Posterior vena cava (tissue), 2 donors: ENCODE measurements at regions not wholly inside any gene's neighbourhood (a gene's known extent, or its start where the extent isn't known, plus 50 kb on each side); places are given as distances from the start of the nearest gene placed in this dataset.

Experiments
- DNase-seq: peaks from one replicate; pipeline ENCODE4 v3.0.0-alpha.2; 2020; ENCODE audit warnings: low spot score
- intact Hi-C, 2 donors: fragments of 100-400 bp; cut with DNase I; formaldehyde crosslinking; loops; one replicate each; pipeline versions ENCODE4 v1.14.1 to v1.14.2; 2022 to 2023
- donor health status: DM: yes; HTN: yes; CAD: no.
- donor health status: DM: yes; HTN: yes; CAD: no.

DNA sequence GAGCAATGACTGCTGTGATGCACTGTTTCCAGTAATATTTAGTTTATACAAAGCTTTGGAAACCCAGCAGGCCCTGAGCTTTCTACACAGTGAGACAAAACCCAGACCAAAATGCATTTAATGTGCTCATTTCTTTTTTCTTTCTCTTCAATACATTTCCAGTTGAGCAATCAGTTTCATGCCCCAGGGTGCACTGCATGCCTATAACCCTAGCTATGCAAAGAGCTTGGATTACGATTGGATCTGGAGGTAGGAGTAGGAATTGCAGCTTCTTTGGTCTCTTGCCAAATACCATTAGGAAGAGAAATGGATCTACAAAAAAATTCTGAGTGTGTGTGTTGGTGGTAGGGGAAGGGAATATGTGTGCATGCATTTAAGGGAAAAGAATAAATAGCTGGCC is 1001.4 kb downstream of the SQOR start:
- intact Hi-C loops, result no loop called here
- DNase-seq, result no peak

GRCh38 chr15:46644501-46645481 is 1010.0 kb downstream of the SQOR start:
- DNase-seq, result no peak
- intact Hi-C loops, result loop anchor here in 1 of 2 donors (10.0 kb wide), 1 partner anchor 60 kb away; no protein-coding TSS in a partner anchor

- no peak for DNase-seq
- intact Hi-C loops, result loop anchor here in 1 of 2 donors (10.0 kb wide), 1 partner anchor 62 kb away; no protein-coding TSS in a partner anchor
Observed at GRCh38 chr15:46646490-46646889, 1011.7 kb downstream of the SQOR start.

- no peak for DNase-seq
Observed at GRCh38 chr15:46647046-46647445, 1012.2 kb downstream of the SQOR start.

GRCh38 chr15:46652266-46652665 is 1017.4 kb downstream of the SQOR start:
- intact Hi-C loops, result no loop called here
- DNase-seq, result no peak

More at GRCh38 chr15:46647046-46647445, 1012.2 kb downstream of the SQOR start:
- intact Hi-C loops, result loop anchor here in 1 of 2 donors (10.0 kb wide), 1 partner anchor 62 kb away; no protein-coding TSS in a partner anchor

GRCh38 chr15:46654993-46655392 is 1020.2 kb downstream of the SQOR start:
- no peak for DNase-seq
- intact Hi-C loops, result no loop called here

GRCh38 chr15:46660096-46660842 is 1025.4 kb downstream of the SQOR start:
- intact Hi-C loops, result no loop called here
- no peak for DNase-seq

- intact Hi-C loops, result no loop called here
- no peak for DNase-seq
Observed at GRCh38 chr15:46670258-46670657, 1035.4 kb downstream of the SQOR start.

DNA sequence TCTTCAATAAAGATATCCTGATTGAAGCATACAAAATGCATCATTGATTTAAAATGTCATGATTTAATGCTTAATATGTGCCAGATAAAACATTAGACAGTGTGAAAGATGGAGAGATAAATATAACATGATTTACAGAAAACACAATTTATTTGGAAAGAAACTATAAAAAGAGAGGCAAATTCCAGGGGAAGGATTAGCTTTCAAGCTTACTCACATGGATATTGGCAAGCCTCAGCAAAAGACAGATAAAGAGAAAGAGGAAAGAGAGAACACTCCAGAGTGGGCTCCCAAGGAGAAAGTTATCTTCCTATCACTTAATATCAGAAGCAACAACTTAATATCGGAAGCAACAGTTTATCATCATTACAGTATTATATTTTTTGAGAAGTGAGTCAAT is 1036.5 kb downstream of the SQOR start:
- DNase-seq, result no peak
- intact Hi-C loops, result no loop called here

DNA sequence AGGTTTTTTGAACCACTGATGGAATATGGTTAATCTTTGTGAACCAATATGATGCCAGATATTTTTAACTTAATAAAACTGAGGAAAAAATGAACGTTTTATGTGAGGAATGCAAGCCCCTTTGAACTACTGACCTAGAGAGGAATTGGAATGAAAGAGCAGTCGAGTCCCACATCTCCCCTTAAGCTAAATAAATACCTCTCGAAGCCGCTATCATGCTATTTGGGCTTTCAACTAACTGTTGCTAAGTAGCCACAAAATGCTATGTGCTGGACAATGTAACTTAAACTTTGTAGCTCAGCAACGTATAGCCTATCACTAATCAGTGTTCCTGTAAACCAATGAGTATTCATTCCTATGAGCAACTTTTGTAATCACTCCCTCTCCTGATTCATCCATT is 1037.2 kb downstream of the SQOR start:
- intact Hi-C loops, result no loop called here
- no peak for DNase-seq

DNA sequence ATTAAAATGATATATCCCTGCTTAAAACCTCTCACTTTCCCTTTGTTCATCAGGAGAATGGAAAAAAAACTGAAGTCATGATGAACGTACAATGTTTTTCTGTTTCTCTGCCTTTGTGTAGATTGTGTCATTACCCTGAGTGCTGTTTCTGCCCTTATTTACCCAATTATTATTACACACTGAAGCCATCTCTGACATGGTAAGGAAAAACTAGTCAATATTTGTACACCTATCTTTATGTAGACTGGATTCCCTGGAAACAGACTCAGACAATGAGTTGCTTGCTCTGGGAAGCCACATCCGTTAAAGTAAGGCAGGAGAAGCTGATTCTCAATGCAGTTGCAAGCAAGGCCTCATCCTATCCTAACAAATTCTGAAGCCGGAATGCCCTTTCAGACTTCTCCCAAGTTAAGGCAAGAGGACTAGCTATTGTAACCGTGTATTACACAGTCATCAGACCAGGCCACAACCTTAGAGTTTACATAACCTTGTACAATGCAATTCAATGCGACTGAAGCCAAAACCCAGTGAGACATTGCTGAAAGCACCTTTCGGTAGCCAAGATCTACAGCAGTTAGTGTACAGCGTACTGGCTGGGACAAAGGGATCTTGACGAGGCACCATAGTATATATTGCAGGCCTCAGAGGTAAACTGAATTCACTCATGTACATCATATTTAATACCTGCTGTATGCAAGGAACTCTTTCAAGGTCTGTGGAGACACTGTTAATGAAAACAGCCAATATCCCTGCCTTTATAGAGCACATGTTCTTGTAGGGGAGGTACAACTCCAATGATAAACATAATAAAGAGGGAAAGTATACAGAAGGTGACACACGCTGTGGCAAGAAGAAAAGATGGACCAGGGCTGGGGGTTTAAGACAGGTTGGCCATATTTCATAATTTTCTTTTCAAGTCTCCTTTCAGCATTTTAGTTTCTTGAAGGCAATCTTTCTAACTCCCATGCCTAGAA is 1040.8 kb upstream of the SEMA6D start:
- intact Hi-C loops, result no loop called here
- DNase-seq, result no peak

DNA sequence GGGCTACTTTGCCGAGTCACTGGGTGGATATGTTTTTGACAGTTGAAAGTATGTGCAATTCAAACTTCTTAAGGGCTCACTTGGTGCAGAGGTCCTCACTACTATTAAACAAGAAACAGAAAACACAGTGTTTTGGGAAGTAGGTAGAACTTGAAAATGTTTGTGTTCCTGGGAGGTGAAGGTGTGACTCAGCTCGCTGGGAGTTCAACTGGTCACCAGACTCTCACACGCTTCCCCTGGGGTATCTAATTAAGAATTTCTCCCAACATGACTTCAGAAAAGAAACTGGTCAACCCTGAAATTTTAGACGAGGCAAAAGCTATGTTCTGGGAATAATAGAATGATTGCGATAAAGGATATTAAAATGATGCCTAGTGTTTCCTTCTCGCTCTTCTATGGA is 1039.8 kb upstream of the SEMA6D start:
- no peak for DNase-seq
- intact Hi-C loops, result no loop called here

DNA sequence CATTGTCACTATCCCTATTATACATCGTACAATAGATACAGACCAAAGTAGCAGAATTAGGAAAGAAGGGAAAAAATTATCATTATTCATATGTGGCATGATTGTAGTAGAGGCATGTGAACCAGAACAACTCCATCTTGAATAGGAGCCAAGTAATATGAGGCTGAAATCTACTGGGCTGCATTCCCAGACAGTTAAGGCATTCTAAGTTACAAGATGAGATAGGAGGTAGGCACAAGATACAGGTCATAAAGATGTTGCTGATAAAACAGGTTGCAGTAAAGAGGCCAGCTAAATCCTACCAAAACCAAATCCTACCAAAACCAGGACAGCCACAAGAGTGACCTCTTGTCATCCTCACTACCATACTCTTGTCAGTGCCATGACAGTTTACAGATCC is 1035.4 kb upstream of the SEMA6D start:
- intact Hi-C loops, result no loop called here
- no peak for DNase-seq

- intact Hi-C loops, result no loop called here
- DNase-seq, result no peak
Observed at GRCh38 chr15:46682969-46683791, 1034.1 kb upstream of the SEMA6D start.

DNA sequence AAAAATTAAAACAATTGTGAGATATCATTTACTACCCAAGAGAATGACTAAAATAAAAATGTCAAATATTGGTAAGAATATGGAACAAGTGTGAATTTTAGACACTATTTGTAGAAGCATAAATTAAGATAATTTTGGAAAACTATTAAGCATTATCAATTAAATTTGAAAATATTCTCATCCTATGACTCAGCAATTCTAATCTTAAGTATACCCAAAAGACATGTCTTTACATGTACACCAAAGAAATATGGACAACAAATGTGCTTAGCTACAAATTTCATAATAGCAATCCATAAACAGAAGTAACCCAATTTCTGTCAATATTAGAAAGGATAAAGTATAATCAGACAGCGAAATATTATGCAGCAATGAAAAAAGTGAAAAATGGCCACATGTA is 1032.2 kb upstream of the SEMA6D start:
- DNase-seq, result no peak
- intact Hi-C loops, result no loop called here

DNA sequence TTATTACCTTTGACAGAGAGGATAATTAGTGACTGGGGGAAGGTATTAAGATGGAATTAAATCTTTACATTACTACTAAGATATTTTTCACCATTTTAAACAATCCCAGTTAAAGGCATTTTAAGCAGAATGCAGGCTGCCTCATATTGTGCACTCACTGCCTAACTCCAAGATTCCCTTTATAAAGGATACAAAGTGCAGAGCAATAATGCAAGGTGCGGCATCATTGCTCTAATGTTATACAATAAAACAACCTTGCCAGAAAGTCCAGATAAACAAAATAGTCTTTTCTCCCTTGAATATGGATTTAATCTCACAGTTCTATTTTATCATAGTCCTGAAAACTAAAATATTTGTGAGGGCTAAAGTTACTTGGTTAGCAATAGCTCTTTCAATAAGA is 1031.6 kb upstream of the SEMA6D start:
- no peak for DNase-seq
- intact Hi-C loops, result no loop called here

DNA sequence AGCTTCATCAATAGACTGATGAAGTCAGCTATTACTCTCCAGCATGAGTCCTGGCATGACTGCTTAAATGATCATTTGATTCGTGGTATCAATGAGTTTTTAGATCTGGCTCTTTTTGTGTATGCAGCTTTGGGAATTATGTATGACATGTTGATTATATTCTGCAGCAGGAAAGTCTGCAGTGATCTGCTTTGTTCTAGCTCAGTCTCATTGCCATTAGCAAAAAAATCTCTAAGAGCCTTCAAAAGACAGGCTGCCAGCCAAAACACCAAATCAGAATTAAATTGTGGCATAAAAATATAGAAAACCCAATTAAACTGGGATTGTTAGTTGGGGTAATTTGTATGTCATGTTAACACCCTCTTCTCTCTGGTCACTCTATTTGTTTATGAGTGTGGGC is 1021.0 kb upstream of the SEMA6D start:
- DNase-seq, result no peak
- intact Hi-C loops, result no loop called here

DNA sequence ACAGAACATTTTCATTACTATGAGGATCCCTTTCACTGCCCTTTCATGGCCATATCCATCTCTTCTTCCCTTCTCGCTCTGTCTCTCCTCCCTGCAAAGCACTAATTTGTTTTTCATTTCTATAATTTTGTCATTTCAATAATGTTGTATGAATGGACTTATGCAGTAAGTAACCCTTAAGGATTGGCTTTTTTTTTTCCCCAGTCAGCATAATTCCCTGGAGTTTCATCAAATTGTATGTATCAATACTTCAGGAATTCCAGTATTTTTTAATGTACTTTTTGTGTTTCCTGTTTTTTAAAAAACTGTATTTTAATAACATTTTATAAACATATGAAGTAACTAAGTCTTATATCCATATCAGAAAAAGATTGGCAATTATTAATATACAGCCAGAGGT is 1016.0 kb upstream of the SEMA6D start:
- DNase-seq, result no peak
- intact Hi-C loops, result no loop called here
